Stimulated activated naive CD8-positive, alpha-beta T cell treated with anti-CD3 and anti-CD28 coated beads, Interleukin-15, Interleukin-2, amounts not matched to agents 100 ng/mL and 50 ng/mL, for 24 hours (primary cell): ENCODE measurements at regions not wholly inside any gene's neighbourhood (a gene's known extent, or its start where the extent isn't known, plus 50 kb on each side); places are given as distances from the start of the nearest gene placed in this dataset.
"Not testable (repeated sequence)": the region's sequence is repeated elsewhere in the genome, so short reads cannot be mapped to it uniquely, and the experiment has no call there.

Source experiments
- H3K27ac Mint-ChIP-seq: one replicate; pipeline ENCODE4 v1.8.0; 2021; ENCODE audit warnings: mild to moderate bottlenecking, mixed read lengths
- H3K27me3 Mint-ChIP-seq: one replicate; pipeline ENCODE4 v1.8.0; 2021; ENCODE audit warnings: mixed read lengths
- H3K36me3 Mint-ChIP-seq: one replicate; pipeline ENCODE4 v1.8.0; 2021; ENCODE audit warnings: low read depth, mixed read lengths
- H3K4me1 Mint-ChIP-seq: one replicate; pipeline ENCODE4 v1.8.0; 2021; ENCODE audit warnings: low read depth, mixed read lengths
- H3K4me3 Mint-ChIP-seq: one replicate; pipeline ENCODE4 v1.8.0; 2021; ENCODE audit warnings: mild to moderate bottlenecking, mixed read lengths
- H3K9me3 Mint-ChIP-seq: one replicate; pipeline ENCODE4 v1.8.0; 2021; ENCODE audit warnings: mixed read lengths

- Mint-ChIP-seq H3K27ac (no peak overlapping the region), H3K9me3 (no peaks in the 10 kb centered on the region), H3K4me1 (no peaks in the 10 kb centered on the region), H3K27me3 (peaks cover 4% of the 10 kb centered on the region), H3K4me3 (no peak overlapping the region), H3K36me3 (no peaks in the 10 kb centered on the region)
Observed at GRCh38 chr3:17882981-17883380, 140.6 kb upstream of the TBC1D5 start.

GRCh38 chr3:17877299-17877698, 134.9 kb upstream of the TBC1D5 start:
- no peaks in the 10 kb centered on the region for H3K9me3 Mint-ChIP-seq
- no peak overlapping the region for H3K27ac Mint-ChIP-seq
- H3K27me3 Mint-ChIP-seq, result peaks cover 4% of the 10 kb centered on the region
- no peaks in the 10 kb centered on the region for H3K4me1 Mint-ChIP-seq
- no peaks in the 10 kb centered on the region for H3K36me3 Mint-ChIP-seq
- no peak overlapping the region for H3K4me3 Mint-ChIP-seq

GRCh38 chr3:17874636-17875035, 132.2 kb upstream of the TBC1D5 start:
- Mint-ChIP-seq H3K9me3 (no peaks in the 10 kb centered on the region), H3K4me1 (no peaks in the 10 kb centered on the region), H3K27me3 (peaks cover 4% of the 10 kb centered on the region), H3K36me3 (no peaks in the 10 kb centered on the region), H3K4me3 (no peak overlapping the region), H3K27ac (no peak overlapping the region)

- peaks cover 4% of the 10 kb centered on the region for H3K27me3 Mint-ChIP-seq
- no peaks in the 10 kb centered on the region for H3K36me3 Mint-ChIP-seq
- H3K4me3 Mint-ChIP-seq, result no peak overlapping the region
- no peak overlapping the region for H3K27ac Mint-ChIP-seq
- no peaks in the 10 kb centered on the region for H3K4me1 Mint-ChIP-seq
- no peaks in the 10 kb centered on the region for H3K9me3 Mint-ChIP-seq
Observed at GRCh38 chr3:17872457-17872856, 130.0 kb upstream of the TBC1D5 start.

GRCh38 chr3:17865631-17866030, 123.2 kb upstream of the TBC1D5 start:
- Mint-ChIP-seq H3K9me3 (no peaks in the 10 kb centered on the region), H3K27me3 (peaks cover 3% of the 10 kb centered on the region), H3K4me1 (no peaks in the 10 kb centered on the region), H3K27ac (no peak overlapping the region), H3K4me3 (no peak overlapping the region), H3K36me3 (no peaks in the 10 kb centered on the region)

GRCh38 chr3:17861476-17861875, 119.0 kb upstream of the TBC1D5 start:
- Mint-ChIP-seq H3K9me3 (peaks cover 4% of the 10 kb centered on the region), H3K4me1 (no peaks in the 10 kb centered on the region), H3K36me3 (no peaks in the 10 kb centered on the region), H3K4me3 (no peak overlapping the region), H3K27me3 (peaks cover 6% of the 10 kb centered on the region), H3K27ac (no peak overlapping the region)

- not testable (repeated sequence) for H3K27ac Mint-ChIP-seq, H3K9me3 Mint-ChIP-seq, H3K4me1 Mint-ChIP-seq, H3K36me3 Mint-ChIP-seq, H3K4me3 Mint-ChIP-seq, H3K27me3 Mint-ChIP-seq
Observed at GRCh38 chr3:17860840-17861471, 118.5 kb upstream of the TBC1D5 start.

- Mint-ChIP-seq H3K4me3 (no peak overlapping the region), H3K36me3 (no peaks in the 10 kb centered on the region), H3K9me3 (peaks cover 6% of the 10 kb centered on the region), H3K27me3 (peaks cover 6% of the 10 kb centered on the region), H3K4me1 (no peaks in the 10 kb centered on the region), H3K27ac (no peak overlapping the region)
Observed at GRCh38 chr3:17852217-17852616, 109.8 kb upstream of the TBC1D5 start.

- Mint-ChIP-seq H3K27me3 (no peaks in the 10 kb centered on the region), H3K27ac (no peak overlapping the region)
Observed at GRCh38 chr3:17850448-17850847, 108.0 kb upstream of the TBC1D5 start.

GRCh38 chr3:17848102-17848501, 105.7 kb upstream of the TBC1D5 start:
- H3K4me1 Mint-ChIP-seq, result no peaks in the 10 kb centered on the region
- no peak overlapping the region for H3K27ac Mint-ChIP-seq
- H3K4me3 Mint-ChIP-seq, result no peak overlapping the region
- H3K27me3 Mint-ChIP-seq, result no peaks in the 10 kb centered on the region
- H3K9me3 Mint-ChIP-seq, result no peaks in the 10 kb centered on the region
- H3K36me3 Mint-ChIP-seq, result no peaks in the 10 kb centered on the region

More at GRCh38 chr3:17850448-17850847, 108.0 kb upstream of the TBC1D5 start:
- no peaks in the 10 kb centered on the region for H3K4me1 Mint-ChIP-seq
- no peak overlapping the region for H3K4me3 Mint-ChIP-seq
- H3K36me3 Mint-ChIP-seq, result no peaks in the 10 kb centered on the region
- no peaks in the 10 kb centered on the region for H3K9me3 Mint-ChIP-seq

GRCh38 chr3:17847156-17847555, 104.7 kb upstream of the TBC1D5 start:
- H3K4me1 Mint-ChIP-seq, result no peaks in the 10 kb centered on the region
- H3K4me3 Mint-ChIP-seq, result no peak overlapping the region
- no peaks in the 10 kb centered on the region for H3K27me3 Mint-ChIP-seq
- H3K27ac Mint-ChIP-seq, result no peak overlapping the region
- no peaks in the 10 kb centered on the region for H3K36me3 Mint-ChIP-seq
- no peaks in the 10 kb centered on the region for H3K9me3 Mint-ChIP-seq

- H3K36me3 Mint-ChIP-seq, result no peaks in the 10 kb centered on the region
- no peaks in the 10 kb centered on the region for H3K4me1 Mint-ChIP-seq
- H3K27ac Mint-ChIP-seq, result no peak overlapping the region
- no peak overlapping the region for H3K4me3 Mint-ChIP-seq
- no peaks in the 10 kb centered on the region for H3K27me3 Mint-ChIP-seq
- H3K9me3 Mint-ChIP-seq, result no peaks in the 10 kb centered on the region
Observed at GRCh38 chr3:17846466-17846865, 104.0 kb upstream of the TBC1D5 start.

GRCh38 chr3:17845026-17845812, 102.8 kb upstream of the TBC1D5 start:
- Mint-ChIP-seq H3K27ac (no peak overlapping the region), H3K4me3 (no peak overlapping the region), H3K9me3 (no peaks in the 10 kb centered on the region), H3K36me3 (no peaks in the 10 kb centered on the region), H3K4me1 (no peaks in the 10 kb centered on the region), H3K27me3 (no peaks in the 10 kb centered on the region)

- Mint-ChIP-seq H3K4me1 (no peaks in the 10 kb centered on the region), H3K9me3 (no peaks in the 10 kb centered on the region), H3K4me3 (no peak overlapping the region), H3K36me3 (no peaks in the 10 kb centered on the region), H3K27me3 (no peaks in the 10 kb centered on the region), H3K27ac (no peak overlapping the region)
Observed at GRCh38 chr3:17844236-17844635, 101.8 kb upstream of the TBC1D5 start.

GRCh38 chr3:17841190-17841828, 98.9 kb upstream of the TBC1D5 start:
- Mint-ChIP-seq H3K9me3 (no peaks in the 10 kb centered on the region), H3K4me1 (no peaks in the 10 kb centered on the region), H3K4me3 (no peak overlapping the region), H3K27ac (no peak overlapping the region), H3K36me3 (no peaks in the 10 kb centered on the region), H3K27me3 (no peaks in the 10 kb centered on the region)
